HG02610 (cell line): ENCODE measurements at regions not wholly inside any gene's neighbourhood (a gene's known extent, or its start where the extent isn't known, plus 50 kb on each side); places are given as distances from the start of the nearest gene placed in this dataset.

ENCODE experiments used
- ATAC-seq: cut with Tn5 transposase; IDR thresholded peaks from one replicate; pipeline ENCODE4 v1.9.1; 2021; ENCODE audit warnings: mild to moderate bottlenecking, moderate library complexity; ENCODE audit not compliant: unreplicated experiment

DNA sequence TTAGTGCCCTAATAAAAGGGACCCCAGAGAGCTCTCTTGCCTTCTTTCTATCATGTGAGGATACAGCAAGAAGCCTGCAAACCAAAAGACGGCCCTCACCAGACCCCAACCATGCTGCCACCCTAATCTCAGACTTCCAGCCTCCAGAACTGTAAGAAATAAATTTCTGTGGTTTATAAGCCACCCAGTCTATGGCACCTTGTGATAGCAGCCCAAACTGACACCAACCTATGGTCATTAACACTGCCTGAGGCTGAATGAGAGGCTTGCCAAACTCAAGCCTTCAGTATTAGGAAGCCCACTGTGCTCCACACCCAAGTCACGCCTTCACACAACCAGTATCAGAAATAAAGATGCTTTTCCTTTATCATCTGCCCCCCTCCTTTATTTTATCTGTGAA, 127.3 kb upstream of the KLF3 start:
- ATAC-seq = no peak

DNA sequence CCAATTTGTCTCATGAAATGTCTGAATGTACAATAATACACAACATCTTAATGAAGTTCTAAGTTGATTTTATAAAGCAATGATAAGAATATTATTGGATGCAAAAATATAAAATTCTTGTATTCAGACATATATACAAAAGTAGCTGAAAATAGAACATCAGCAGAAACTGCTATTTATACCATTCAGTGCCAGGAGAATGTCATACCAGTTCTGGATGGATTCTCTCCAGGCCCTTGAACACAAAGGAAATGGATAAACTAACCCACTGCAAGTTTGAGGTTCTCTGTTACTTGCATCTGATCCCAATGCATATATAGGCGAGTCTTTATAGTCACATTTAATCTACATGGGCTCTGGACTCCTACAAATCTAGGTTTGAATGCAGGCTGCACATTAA, 126.3 kb upstream of the KLF3 start:
- ATAC-seq = no peak

DNA sequence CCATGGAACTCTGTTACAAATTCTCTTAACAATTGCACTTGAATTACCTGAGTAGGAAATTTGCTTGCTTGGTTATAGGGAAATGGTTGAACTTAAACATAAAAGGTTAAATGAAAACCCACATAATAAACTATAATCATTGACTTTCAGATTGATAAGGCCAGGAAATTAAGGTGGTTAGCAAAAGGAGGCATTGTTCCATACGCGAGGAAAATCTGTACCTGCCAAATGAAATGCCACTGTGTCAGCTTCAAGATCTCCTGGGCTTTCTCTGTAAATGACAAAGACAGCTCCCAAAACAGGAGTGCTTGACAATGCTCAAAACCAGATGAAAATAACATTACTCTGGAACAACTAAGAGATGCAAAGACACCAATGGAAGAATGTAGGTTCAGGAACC, 125.5 kb upstream of the KLF3 start:
- ATAC-seq = no peak

DNA sequence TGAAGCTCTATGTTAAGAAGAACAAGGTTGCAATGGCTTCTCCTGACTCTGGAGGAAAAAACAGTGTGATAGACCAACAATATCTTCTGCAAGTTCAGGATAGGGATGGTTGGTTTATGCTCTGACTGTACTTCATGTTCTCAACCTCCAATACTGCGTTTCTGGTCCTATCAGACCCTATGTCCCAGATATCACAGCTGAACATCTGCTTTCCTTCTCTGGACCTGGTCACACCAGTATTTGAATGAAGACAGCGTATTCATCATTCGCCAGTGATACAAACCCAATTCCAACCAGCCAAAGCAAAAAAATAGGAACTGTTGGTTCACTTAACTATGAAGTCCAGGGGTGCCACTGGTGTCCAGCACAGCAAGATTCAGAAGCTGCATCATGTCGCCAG, 124.5 kb upstream of the KLF3 start:
- ATAC-seq = no peak

DNA sequence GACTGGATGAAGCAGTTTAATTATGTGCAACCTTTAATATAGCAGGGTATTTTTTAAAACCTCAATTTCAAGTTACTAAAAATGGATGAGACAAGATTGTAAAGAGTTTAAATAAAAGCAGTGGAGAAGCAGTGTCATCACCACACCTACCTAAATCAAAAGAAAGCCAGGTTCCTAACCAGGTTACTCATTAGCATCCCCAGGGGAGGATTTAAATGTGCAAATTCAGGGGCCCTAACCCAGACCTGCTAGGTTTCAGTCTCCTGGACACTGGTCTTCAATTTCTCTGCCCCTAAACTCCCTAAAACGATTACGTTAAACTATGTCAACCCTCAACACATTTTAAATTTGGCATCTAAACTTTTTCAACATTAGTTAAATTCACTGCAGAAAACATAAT, 116.9 kb upstream of the KLF3 start:
- ATAC-seq = no peak

DNA sequence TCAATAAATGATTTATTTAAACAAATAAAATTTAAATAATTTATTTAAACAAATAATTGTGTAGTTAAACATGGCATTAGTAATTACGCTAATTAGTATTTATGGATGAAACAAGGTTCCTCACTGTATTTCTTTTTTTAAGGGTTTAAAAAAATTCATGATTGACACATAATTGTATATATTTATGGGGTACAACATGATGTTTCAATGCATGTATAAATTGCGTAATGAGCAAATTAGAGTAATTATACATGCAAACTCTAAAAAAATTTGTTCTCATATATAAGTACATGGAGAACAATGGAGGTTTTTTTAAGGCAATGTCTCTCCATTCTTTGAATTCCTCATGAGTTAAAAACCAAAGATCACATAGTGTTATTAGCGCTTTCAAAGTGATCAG, 115.7 kb upstream of the KLF3 start:
- ATAC-seq = no peak

DNA sequence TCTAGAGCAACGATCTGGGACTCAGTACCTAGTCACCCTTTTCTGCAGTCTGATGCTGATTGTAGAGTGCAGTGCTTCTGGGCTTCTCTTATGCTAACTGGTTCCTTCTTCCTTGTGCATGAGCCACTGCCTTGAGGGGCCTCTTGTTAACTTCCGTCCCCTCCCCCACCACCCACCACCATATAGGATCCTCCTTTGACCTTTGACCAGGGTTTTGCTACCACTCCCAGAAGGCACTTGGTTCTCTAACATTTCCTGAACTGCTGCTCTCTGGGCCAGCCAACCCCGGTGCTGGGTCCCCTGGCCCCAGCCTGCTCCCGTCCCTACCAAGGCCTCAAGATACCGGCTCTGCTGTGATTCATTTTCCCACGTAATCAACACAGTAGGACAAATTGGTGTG, 104.6 kb upstream of the KLF3 start:
- ATAC-seq = no peak

DNA sequence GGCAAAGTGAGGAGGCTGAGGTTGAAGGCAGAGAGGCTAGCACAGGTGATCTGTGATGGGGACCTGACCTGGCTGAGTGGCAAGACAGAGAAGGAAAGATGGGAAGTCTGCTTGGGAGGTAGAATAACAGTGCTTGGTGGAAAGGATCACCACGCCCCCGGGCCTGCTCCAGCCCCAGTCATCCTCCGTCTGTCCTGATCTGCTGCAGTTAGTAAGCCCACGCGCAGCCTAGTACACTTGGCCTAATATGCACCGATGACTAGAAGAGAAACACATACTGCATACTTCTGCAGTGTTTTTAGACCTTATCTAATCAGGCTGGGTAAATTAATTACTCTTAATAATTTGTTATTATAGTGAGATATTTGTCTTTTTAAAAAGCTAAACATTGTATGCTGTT, 103.7 kb upstream of the KLF3 start:
- no peak for ATAC-seq

DNA sequence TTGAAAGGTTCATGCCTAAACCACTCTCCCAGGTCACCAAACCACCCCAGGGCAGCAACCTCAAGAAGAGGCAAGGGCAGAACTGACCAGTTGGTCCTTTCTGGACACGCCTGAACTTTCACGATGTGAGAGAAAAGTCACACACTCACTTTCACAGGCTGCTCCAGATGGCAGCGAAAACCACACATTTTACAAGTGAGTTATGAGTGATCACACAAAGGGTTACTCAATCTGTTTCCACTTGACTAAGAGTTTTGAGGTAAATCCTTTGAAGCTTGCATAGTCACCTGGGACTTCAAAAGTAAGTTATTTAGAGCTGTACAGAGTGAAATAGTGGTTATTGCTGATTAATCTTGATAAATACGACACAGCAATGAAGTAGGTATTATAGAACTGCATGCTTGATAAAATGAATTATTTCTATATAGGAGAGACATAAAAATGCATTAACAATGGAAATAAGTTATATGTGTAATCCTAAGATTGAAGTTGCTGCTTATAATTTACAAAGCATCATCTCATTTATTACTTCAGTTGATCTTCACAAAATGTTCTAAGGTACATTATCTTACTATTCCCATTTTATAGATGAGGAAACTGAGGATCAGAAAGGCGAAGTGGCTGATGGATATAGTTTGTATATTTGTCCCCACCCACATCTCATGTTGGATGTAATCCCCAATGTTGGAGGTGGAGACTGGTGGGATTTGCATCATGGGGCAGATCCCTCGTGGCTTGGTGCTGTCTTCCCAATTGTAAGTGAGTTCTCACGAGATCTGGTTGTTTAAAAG, 103.0 kb upstream of the KLF3 start:
- ATAC-seq = peak; percentile 95

DNA sequence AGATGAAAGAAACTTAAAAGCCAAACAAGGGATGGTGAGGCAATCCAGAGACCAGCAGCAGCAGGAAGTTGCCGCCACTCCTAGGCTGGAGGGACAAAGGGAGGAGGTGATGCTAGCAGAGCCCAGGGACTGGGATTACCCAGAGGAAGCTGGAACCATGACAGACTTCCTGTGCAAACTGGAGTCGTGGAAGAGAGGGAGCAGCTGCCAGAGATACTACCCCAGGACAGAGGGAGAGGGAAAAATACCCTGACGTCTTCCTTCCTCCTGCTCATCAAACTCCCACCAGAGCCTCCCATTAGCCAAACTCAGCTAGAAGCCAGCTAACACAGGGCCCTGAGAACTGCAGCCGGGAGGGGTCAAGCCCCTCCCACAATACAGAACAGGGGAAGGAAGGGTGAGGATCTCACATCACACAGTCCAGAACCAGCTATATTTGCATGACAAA, 101.2 kb upstream of the KLF3 start:
- ATAC-seq = peak; percentile 49

DNA sequence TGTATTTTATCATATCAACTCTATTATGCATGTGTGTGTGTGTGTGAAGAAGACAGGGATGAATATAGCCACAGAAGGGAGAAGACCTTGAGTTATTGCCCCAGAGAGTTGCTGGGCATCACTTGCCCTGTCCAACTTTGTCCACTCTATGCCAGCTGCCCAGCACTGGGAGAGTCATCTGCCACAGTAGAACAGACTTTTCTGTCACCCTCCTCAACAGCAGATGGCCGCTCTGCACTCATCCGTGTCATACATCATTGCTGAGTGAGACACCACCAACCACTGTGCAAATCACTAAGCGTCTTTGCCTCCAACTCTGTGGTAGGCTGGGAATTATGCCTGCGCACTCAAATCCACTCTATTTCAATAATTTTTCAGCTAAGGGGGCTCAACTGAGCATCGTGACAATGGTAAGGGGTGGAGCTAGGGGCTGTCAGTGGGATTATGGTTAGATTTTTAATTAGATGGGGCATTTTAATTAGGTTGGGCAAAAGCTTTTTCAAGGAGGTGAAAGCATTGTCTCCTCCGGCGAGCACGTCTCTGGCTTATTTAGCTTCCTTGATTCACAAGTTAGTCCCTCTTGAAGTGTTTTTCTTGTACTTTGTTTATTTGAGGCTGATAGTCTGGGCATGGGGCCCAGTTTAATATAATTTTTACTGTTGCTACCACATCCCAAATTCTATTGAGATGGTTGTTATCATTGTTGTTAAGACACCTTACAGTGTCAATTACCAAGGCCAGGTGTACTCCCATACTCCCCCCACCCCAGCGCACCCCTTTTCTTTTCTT, 100.1 kb upstream of the KLF3 start:
- ATAC-seq = no peak

DNA sequence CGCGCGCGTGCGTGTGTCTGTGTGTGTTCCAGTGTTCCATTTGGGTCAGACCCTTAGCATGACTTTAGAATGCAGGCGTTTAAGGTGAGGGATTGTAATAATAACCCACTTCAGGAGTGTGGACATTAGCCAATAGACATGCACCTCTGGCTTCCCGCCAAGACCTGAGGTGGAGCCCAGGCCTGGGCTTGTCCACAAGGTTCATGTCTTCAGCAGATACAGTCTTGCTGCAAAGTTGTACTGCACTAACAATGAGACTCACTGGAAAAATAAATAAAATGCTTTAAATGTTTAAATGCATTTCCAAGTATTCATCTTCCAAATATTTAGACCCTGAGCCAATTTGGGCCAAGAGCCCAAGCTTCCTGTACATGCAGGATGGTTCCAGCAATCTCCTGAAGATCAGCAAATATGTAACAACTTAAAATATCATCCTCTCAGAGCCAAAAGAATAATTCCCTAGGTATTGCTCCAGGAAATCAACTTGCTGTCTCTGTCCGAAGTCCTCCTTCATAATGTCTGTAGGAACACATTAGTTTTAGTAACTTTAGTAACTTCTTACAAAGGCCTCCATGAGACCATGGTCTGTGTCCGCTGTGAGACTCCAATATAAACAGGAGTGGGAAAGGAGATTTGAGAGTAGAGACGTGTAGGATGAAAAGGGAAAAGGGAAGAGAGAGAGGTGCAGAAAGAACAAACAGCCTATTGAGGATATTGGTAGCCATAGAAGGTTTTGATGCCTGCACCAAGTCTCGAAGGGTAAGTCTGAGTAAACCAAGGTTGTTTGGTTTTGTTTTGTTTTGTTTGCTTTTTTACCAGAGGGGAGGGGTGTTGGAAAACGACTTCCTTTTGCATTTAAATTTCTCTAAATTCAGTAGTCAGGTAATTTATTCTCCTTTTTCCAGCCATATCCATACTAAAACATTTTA, 98.5 kb upstream of the KLF3 start:
- no peak for ATAC-seq

DNA sequence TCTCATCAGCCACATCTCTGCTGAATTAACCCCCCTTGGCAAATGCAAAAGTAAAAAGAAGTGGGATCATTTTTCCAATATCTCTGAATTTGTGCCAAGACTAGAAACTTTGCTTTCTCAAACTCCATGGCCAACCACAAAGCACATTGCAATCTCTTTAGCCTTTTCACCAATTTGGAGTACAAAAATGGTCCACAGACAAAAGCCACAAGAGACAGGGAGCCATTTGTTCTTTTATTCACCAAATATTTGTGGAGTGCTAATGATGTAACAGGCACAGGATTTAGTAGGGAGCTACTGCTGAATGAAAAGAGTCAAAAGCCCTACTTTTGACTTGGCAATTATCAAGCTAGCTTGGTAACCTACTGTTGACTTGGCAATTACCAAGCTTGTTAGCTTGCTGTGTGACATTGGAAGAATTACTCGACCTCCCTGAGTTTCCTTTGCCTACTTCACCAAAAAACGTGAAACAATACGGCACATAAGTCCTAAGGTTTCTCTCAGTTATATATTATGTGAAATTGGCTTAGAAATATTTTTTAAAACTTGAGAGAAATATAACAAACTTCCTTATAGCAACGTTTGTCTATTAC, 97.1 kb upstream of the KLF3 start:
- no peak for ATAC-seq

DNA sequence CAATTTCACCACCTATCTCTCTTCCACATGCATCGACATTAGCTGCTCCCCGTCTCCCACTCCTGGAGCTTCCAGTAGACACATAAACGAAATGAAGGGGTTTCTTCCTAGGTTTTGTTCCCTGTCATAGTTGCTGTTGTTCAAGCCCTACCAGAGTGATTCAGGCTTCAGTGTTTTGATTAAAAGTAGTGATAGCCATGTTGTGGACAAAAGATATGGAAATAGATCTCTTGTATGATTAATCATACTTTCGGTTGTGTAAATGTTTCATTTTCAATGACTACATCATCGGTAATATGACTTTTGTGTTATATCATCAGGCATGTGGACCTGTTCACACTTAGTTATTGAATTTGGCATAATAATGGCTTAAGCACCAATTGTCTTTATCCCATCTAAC, 96.5 kb upstream of the KLF3 start:
- ATAC-seq = no peak

DNA sequence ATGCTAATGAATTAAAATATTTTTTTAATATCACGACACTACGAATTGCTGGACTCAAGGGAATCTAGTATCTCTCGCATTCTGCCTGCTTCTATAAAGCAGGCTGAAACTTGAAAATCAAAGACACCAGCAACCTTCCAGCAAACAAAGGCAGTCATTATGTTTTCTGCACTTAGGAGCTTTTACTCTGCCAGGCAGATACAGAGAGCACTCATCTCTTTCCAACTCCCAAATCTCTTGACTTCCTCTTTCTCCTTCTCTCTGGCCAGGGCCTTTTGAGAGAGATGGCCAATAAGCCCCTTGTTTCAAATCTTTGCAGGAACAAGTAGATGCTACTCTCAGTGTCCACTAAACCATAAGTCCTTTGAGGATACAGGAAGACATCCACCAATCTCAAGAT, 95.2 kb upstream of the KLF3 start:
- no peak for ATAC-seq

DNA sequence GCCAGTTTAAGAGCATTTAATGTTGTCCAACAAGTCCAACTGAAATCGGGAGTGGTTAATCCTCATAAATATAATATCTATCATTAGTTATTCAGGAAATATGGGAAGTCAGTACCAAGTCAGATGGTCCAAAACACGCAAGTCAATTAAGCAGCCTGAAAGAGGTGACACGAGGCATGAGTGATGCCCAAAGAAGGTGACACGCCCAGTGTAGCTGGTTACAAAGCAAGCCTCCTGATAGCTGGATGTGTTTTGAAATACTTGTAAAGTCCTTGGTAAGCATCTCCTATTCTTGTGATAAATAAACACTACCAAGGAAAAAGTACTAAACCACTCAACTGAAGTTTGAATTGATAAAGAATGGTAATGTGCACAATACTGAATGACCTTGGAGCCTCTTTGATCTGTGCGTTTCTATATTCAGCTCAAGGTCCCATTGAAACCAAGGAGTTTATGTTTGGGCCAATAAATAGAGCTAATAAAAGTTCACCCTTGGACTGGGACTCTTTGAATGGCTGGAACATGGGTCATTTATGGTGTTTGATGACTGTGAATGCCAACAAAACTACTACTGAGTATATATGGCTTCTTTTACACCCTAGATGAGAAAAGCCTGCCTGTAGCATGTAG, 93.2 kb upstream of the KLF3 start:
- no peak for ATAC-seq

DNA sequence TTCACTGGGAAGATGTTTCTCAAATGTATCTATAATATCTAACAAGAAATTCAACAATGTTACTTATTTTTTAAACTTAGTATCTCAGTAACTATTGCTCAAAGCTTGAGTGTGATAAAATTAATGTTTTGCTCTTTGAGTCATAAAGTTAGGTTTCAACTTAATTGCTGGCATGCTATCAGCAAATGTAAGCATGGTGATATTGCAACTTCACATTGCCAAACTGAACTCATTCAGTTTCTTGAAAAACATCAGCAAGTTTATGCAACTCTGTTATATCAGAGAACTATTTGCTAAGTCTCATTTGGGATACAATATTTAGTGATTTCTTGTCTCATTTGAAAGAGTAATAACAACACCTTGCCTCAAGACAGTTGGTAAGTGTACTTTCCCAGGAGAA, 91.2 kb upstream of the KLF3 start:
- no peak for ATAC-seq

DNA sequence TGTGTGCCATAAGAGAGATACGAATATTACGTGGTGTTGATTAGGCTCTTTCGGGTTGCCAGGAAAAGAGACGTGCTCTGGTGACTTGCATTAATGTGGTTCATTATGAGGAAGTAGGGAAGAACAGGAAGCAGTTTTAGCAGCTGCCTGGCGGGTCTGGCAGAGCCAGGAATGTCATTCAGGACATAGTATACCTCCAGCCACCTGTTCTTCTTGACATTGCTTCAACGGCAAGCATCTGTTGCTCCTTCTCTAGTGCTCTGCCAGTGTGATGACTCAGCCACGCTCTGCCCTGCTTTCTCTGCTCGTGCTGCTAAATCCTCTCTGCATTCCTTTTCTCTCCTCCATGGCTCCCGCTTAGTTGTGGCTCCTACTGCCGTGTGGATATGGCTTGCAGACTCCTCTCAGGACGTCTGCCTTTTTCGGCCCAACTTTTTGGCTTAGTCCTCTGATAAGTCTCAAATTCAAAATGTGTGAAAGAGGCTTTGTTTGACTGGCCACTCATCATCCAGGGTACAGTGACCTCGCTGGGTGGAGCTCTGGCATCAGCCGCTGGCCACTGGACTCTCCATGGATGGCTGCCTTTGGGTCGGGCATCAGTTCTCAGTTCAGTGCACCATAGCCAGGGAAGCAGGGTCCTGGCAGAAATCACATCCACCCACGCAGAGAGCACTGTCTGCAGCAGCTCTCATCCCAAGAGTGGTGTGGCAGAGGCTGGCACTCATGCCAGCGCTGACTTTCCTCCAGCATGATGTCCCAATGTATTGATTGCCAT, 89.3 kb upstream of the KLF3 start:
- ATAC-seq = no peak

DNA sequence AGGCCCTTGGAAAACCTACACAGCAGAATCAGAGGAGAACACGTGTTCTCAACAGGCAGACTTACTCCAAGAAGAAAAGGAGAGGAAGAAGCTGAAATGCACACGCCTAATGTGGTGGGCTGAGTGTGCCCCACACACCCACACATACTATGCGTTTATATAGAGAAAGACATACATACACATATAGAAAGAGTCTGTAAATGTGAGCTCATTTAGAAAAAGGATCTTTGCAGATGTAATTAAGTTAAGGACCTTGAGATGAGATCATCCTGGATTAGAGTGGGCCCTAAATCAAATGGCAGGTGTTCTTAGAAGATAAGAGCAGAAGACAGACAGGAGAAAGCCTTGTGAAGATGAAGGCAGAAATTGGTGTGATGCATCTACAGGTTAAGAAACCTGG, 87.2 kb upstream of the KLF3 start:
- no peak for ATAC-seq

DNA sequence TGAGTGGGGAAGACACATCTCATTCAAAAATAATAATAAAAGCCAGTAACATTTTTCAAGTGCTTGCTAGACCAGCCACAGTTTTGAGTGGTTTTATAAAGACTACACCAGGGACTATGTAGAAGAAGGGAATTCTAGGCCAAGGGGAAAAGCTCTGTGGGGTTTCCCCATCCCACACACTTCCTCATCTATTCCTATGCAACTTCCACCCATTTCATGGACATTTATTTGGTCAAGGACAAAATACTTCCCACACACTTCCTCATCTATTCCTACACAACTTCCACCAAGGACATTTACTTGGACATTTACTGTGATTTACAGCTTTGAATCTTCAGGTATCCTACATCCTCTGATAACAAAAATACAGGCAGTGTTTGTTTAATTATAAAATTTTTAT, 86.5 kb upstream of the KLF3 start:
- no peak for ATAC-seq
